Inferior parietal cortex (tissue), 1 donor: ENCODE measurements at regions not wholly inside any gene's neighbourhood (a gene's known extent, or its start where the extent isn't known, plus 50 kb on each side); places are given as distances from the start of the nearest gene placed in this dataset.
"Not testable (repeated sequence)": the region's sequence is repeated elsewhere in the genome, so short reads cannot be mapped to it uniquely, and the experiment has no call there.

Experiments
- DNase-seq: peaks from one replicate; pipeline ENCODE4 v3.0.0-alpha.2; 2016; ENCODE audit errors: extremely low spot score

GRCh38 chr15:88995449-88995848, 82.3 kb upstream of the MFGE8 start:
- no peak for DNase-seq

- no peak for DNase-seq
Observed at GRCh38 chr15:88997531-88997930, 84.4 kb upstream of the MFGE8 start.

GRCh38 chr15:88998980-88999713, 86.0 kb upstream of the MFGE8 start:
- no peak for DNase-seq

- DNase-seq = not testable (repeated sequence)
Observed at GRCh38 chr15:89001708-89002275, 86.5 kb upstream of the ABHD2 start.

- no peak for DNase-seq
Observed at GRCh38 chr15:89002281-89002761, 85.9 kb upstream of the ABHD2 start.

GRCh38 chr15:89002830-89003229, 85.4 kb upstream of the ABHD2 start:
- DNase-seq = no peak

GRCh38 chr15:89003865-89004725, 84.2 kb upstream of the ABHD2 start:
- no peak for DNase-seq

- no peak for DNase-seq
Observed at GRCh38 chr15:89004726-89005030, 83.6 kb upstream of the ABHD2 start.

GRCh38 chr15:89007527-89007926, 80.7 kb upstream of the ABHD2 start:
- not testable (repeated sequence) for DNase-seq

- no peak for DNase-seq
Observed at GRCh38 chr15:89007989-89008388, 80.3 kb upstream of the ABHD2 start.

- no peak for DNase-seq
Observed at GRCh38 chr15:89009080-89009479, 79.2 kb upstream of the ABHD2 start.

GRCh38 chr15:89015412-89016097, 72.7 kb upstream of the ABHD2 start:
- DNase-seq = no peak

GRCh38 chr15:89016549-89017041, 71.7 kb upstream of the ABHD2 start:
- DNase-seq = no peak

GRCh38 chr15:89017370-89018066, 70.7 kb upstream of the ABHD2 start:
- peak; percentile 83 for DNase-seq

- DNase-seq = no peak
Observed at GRCh38 chr15:89018207-89018606, 70.0 kb upstream of the ABHD2 start.

- no peak for DNase-seq
Observed at GRCh38 chr15:89019436-89019835, 68.8 kb upstream of the ABHD2 start.

GRCh38 chr15:89021224-89021623, 67.0 kb upstream of the ABHD2 start:
- no peak for DNase-seq

- DNase-seq = not testable (repeated sequence)
Observed at GRCh38 chr15:89021886-89022285, 66.4 kb upstream of the ABHD2 start.

- DNase-seq = no peak
Observed at GRCh38 chr15:89023311-89023961, 64.8 kb upstream of the ABHD2 start.

- DNase-seq = no peak
Observed at GRCh38 chr15:89024418-89024817, 63.8 kb upstream of the ABHD2 start.

GRCh38 chr15:89026167-89026566, 62.1 kb upstream of the ABHD2 start:
- DNase-seq = no peak
